Prostate gland (tissue), 2 donors: ENCODE measurements at regions not wholly inside any gene's neighbourhood (a gene's known extent, or its start where the extent isn't known, plus 50 kb on each side); places are given as distances from the start of the nearest gene placed in this dataset.

Experiments used
- DNase-seq: peaks from one replicate; pipeline ENCODE4 v3.0.0-alpha.2; 2019; ENCODE audit warnings: low spot score
- H3K27ac ChIP-seq, 2 donors: fragments of 200-600 bp; sonication (generic); 2 replicates each; pipeline ENCODE4 v1.5.1; 2017 to 2019
- H3K27me3 ChIP-seq: fragments of 200-600 bp; sonication (generic); replicated peaks from 2 replicates; pipeline ENCODE4 v1.5.1; 2019; ENCODE audit not compliant: insufficient read depth
- H3K36me3 ChIP-seq, 2 donors: fragments of 200-600 bp; sonication (generic); 1 replicate in 1 of 2; 2 replicates in 1 of 2; pipeline versions ENCODE4 v1.5.1 to v1.8.1; 2017 to 2019
- H3K4me1 ChIP-seq: fragments of 200-600 bp; sonication (generic); replicated peaks from 2 replicates; pipeline ENCODE4 v1.5.1; 2019
- H3K4me3 ChIP-seq, 2 donors: fragments of 200-600 bp; sonication (generic); 2 replicates each; pipeline ENCODE4 v1.5.1; 2017 to 2019
- H3K9me3 ChIP-seq: fragments of 200-600 bp; sonication (generic); 2 replicates; pipeline ENCODE4 v1.5.1; 2017
- CTCF ChIP-seq, 4 experiments: fragments of 200-600 bp in 2 of 4; fragments of 450-650 bp in 2 of 4; sonication (generic) in 2 of 4; IDR thresholded peaks; 1 replicate in 3 of 4; 2 replicates in 1 of 4; pipeline ENCODE4 v1.5.1; 2016 to 2019; ENCODE audit warnings: antibody characterized with exemption in 4 of 4, mild to moderate bottlenecking in 2 of 4, moderate library complexity in 2 of 4
- POLR2A ChIP-seq: fragments of 450-650 bp; IDR thresholded peaks from one replicate; pipeline ENCODE4 v1.6.1; 2016; ENCODE audit warnings: antibody characterized with exemption, mild to moderate bottlenecking
- POLR2AphosphoS5 ChIP-seq: sonication (generic); formaldehyde crosslinking; IDR thresholded peaks from one replicate; pipeline ENCODE4 v1.6.1; 2017; ENCODE audit warnings: antibody characterized with exemption
- WGBS: methylation state at CpG from one replicate; pipeline ENCODE4 v1.1.5; 2018; 5-methylcytosine and 5-hydroxymethylcytosine counted together
- intact Hi-C: fragments of 100-400 bp; cut with DNase I; formaldehyde crosslinking; loops from one replicate; pipeline ENCODE4 v1.14.2; 2022

- no peak overlapping the region for H3K27ac ChIP-seq
- H3K36me3 ChIP-seq: no peaks in the 10 kb centered on the region
- no peak overlapping the region for H3K4me3 ChIP-seq
- WGBS: 83% methylated on average over 1 of the region's 1 CpG
- no peaks in the 10 kb centered on the region for H3K27me3 ChIP-seq
- TF ChIP-seq POLR2AphosphoS5: no peak
- no peak for TF ChIP-seq CTCF (IDR thresholded peaks at IDR 0.05)
- TF ChIP-seq POLR2A: no peak
- intact Hi-C loops: no loop called here
- H3K9me3 ChIP-seq: no peaks in the 10 kb centered on the region
- no peaks in the 10 kb centered on the region for H3K4me1 ChIP-seq
- no peak for DNase-seq
Observed at GRCh38 chr6:54768494-54768893, 78.1 kb upstream of the FAM83B start.

- intact Hi-C loops: no loop called here
- H3K27me3 ChIP-seq: no peaks in the 10 kb centered on the region
- H3K27ac ChIP-seq: no peak overlapping the region
- no peak overlapping the region for H3K4me3 ChIP-seq
- TF ChIP-seq CTCF (IDR thresholded peaks at IDR 0.05) (no peak), POLR2AphosphoS5 (no peak), POLR2A (no peak)
- no peaks in the 10 kb centered on the region for H3K4me1 ChIP-seq
- WGBS: 97% methylated on average over 12 of the region's 12 CpGs
- H3K9me3 ChIP-seq: no peaks in the 10 kb centered on the region
- no peak for DNase-seq
- H3K36me3 ChIP-seq: no peaks in the 10 kb centered on the region
Observed at GRCh38 chr6:54770328-54770727, 76.2 kb upstream of the FAM83B start.

- no peak for TF ChIP-seq POLR2A
- TF ChIP-seq POLR2AphosphoS5: no peak
- no peak for TF ChIP-seq CTCF (IDR thresholded peaks at IDR 0.05)
- H3K27me3 ChIP-seq: no peaks in the 10 kb centered on the region
- H3K9me3 ChIP-seq: no peaks in the 10 kb centered on the region
- no peaks in the 10 kb centered on the region for H3K4me1 ChIP-seq
- H3K4me3 ChIP-seq: no peak overlapping the region
- 89% methylated on average over 3 of the region's 3 CpGs for WGBS
- no peaks in the 10 kb centered on the region for H3K36me3 ChIP-seq
- DNase-seq: no peak
- H3K27ac ChIP-seq: no peak overlapping the region
- intact Hi-C loops: no loop called here
Observed at GRCh38 chr6:54771968-54772367, 74.6 kb upstream of the FAM83B start.

GRCh38 chr6:54772610-54773009, 74.0 kb upstream of the FAM83B start:
- no peak overlapping the region for H3K27ac ChIP-seq
- no peaks in the 10 kb centered on the region for H3K27me3 ChIP-seq
- H3K4me3 ChIP-seq: no peak overlapping the region
- DNase-seq: no peak
- intact Hi-C loops: no loop called here
- WGBS: 72% methylated on average over 2 of the region's 2 CpGs
- H3K9me3 ChIP-seq: no peaks in the 10 kb centered on the region
- TF ChIP-seq CTCF (IDR thresholded peaks at IDR 0.05) (no peak), POLR2AphosphoS5 (no peak)
- H3K36me3 ChIP-seq: no peaks in the 10 kb centered on the region
- no peaks in the 10 kb centered on the region for H3K4me1 ChIP-seq

- H3K36me3 ChIP-seq: no peaks in the 10 kb centered on the region
- TF ChIP-seq CTCF (IDR thresholded peaks at IDR 0.05) (no peak), POLR2A (no peak), POLR2AphosphoS5 (no peak)
- intact Hi-C loops: no loop called here
Observed at GRCh38 chr6:54775576-54775975, 71.0 kb upstream of the FAM83B start.

More at GRCh38 chr6:54775576-54775975, 71.0 kb upstream of the FAM83B start:
- H3K4me1 ChIP-seq: no peaks in the 10 kb centered on the region
- DNase-seq: no peak
- no peak overlapping the region for H3K27ac ChIP-seq
- no peak overlapping the region for H3K4me3 ChIP-seq
- H3K9me3 ChIP-seq: no peaks in the 10 kb centered on the region
- 95% methylated on average over 1 of the region's 1 CpG for WGBS
- H3K27me3 ChIP-seq: no peaks in the 10 kb centered on the region
